ENCODE measurements at regions not wholly inside any gene's neighbourhood (a gene's known extent, or its start where the extent isn't known, plus 50 kb on each side); places are given as distances from the start of the nearest gene placed in this dataset.

DNA sequence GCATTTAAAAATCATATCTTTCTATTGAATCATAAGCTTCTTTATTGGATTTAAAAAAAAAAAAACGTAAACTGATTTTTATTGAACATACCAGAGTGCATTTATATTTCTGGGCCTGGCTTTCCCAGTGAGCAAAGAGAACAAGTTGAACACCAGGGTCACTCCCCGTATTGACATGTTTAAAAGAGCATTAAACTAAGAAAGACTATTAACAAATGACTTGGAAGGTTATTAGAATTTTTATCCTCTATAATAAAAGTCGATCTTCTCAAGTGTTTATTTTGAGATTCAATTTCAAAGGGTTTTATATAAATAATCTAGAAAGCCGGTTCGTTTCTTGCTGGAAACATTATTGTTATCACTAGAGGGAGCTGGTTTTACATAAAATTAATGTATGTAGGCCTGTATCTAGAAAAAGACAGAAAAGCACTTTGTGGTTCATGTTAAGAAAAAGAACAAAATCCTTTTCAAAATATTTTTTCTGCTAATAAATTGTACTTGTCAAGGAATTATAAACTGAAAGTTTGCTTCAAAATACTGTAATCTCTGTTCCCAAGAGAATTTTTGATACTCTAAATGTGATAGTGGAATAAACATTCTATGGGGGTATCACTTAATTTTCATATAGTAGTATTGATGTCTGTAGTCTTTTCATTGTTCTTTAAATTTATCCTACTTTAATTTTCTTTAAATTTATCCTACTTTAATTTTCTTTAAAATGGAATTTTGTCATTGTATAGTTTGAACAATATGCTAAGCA lies 321.8 kb upstream of the MME start:
- no peaks in the 10 kb centered on the region for H3K4me1 ChIP-seq (ENCODE audit: control insufficient read depth in 3 of 3, insufficient read depth in 2 of 3, low read depth in 1 of 3, low read length in 2 of 3)
- no peaks in the 10 kb centered on the region for H3K27me3 ChIP-seq (ENCODE audit: control insufficient read depth in 3 of 3, insufficient read depth in 3 of 3, low read length in 3 of 3)
- no peaks in the 10 kb centered on the region for H3K9me3 ChIP-seq (ENCODE audit: control insufficient read depth in 2 of 2, insufficient read depth in 1 of 2, low read depth in 1 of 2, low read length in 1 of 2)
- no peak overlapping the region for H3K27ac ChIP-seq (ENCODE audit: low read depth in 1 of 3, low read length in 2 of 3)
- 10 to 23% (median 18%) methylated on average over 5 of the region's 5 CpGs for WGBS, 3 donors
- H3K36me3 ChIP-seq (ENCODE audit: control insufficient read depth in 3 of 3, insufficient read depth in 2 of 3, low read depth in 1 of 3, low read length in 3 of 3): no peaks in the 10 kb centered on the region
- H3K4me3 ChIP-seq (ENCODE audit: low read depth in 1 of 3, low read length in 3 of 3): no peak overlapping the region
- DNase-seq: peak; percentile 9 to 15
- peak; percentile 81 for FAIRE-seq

DNA sequence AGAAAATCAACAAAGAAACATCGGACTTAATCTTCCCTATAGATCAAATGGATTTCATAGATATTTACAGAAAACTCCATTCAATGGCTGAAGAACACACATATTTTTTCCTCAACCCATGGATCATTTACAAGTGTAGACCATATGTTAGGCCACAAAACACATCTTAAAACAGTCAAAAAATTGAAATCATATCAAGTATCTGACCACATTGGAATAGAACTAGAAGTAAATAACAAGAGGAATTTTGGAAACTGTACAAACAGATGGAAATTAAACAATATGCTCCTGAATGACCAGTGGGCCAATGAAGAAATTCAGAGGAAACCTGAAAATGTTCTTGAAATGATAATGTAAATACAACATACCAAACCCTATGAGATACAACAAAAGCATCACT lies 323.1 kb upstream of the GPR149 start:
- DNase-seq (no peak), FAIRE-seq (no peak)
- WGBS, 3 donors: 57 to 67% (median 61%) methylated on average over 1 of the region's 1 CpG

DNA sequence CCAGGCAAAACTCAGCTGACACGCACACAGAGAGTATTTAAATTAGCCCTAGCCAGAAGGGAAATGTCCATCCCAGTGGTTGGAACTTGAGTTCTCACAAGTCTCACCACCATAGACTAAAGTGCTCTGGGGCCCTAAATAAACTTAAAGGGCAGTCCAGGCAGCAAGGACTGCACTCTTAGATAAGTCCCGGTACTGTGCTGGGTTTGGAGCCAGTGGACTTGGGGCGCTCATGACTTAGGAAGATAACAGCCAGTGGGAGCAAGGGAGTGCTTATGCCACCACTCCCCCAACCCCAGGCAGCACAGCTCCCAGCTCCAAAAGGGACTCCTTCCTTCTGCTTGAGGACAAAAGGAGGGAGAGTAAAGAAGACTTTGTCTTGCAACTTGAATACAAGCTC lies 319.5 kb upstream of the GPR149 start:
- Histone ChIP-seq H3K27me3 (ENCODE audit: control insufficient read depth in 3 of 3, insufficient read depth in 3 of 3, low read length in 3 of 3) (no peaks in the 10 kb centered on the region), H3K4me3 (ENCODE audit: low read depth in 1 of 3, low read length in 3 of 3) (no peak overlapping the region), H3K27ac (ENCODE audit: low read depth in 1 of 3, low read length in 2 of 3) (no peak overlapping the region), H3K4me1 (ENCODE audit: control insufficient read depth in 3 of 3, insufficient read depth in 2 of 3, low read depth in 1 of 3, low read length in 2 of 3) (no peaks in the 10 kb centered on the region), H3K9me3 (ENCODE audit: control insufficient read depth in 2 of 2, insufficient read depth in 1 of 2, low read depth in 1 of 2, low read length in 1 of 2) (peaks cover 0 to 10% of the 10 kb centered on the region in 2 donors), H3K36me3 (ENCODE audit: control insufficient read depth in 3 of 3, insufficient read depth in 2 of 3, low read depth in 1 of 3, low read length in 3 of 3) (no peaks in the 10 kb centered on the region)
- DNase-seq: no peak
- no peak for FAIRE-seq
- 75 to 91% (median 86%) methylated on average over 3 of the region's 3 CpGs for WGBS, 3 donors

More for the DNA sequence above, 323.1 kb upstream of the GPR149 start:
- Histone ChIP-seq H3K4me1 (ENCODE audit: control insufficient read depth in 3 of 3, insufficient read depth in 2 of 3, low read depth in 1 of 3, low read length in 2 of 3) (no peaks in the 10 kb centered on the region), H3K27me3 (ENCODE audit: control insufficient read depth in 3 of 3, insufficient read depth in 3 of 3, low read length in 3 of 3) (no peaks in the 10 kb centered on the region), H3K9me3 (ENCODE audit: control insufficient read depth in 2 of 2, insufficient read depth in 1 of 2, low read depth in 1 of 2, low read length in 1 of 2) (peaks cover 0 to 10% of the 10 kb centered on the region in 2 donors), H3K36me3 (ENCODE audit: control insufficient read depth in 3 of 3, insufficient read depth in 2 of 3, low read depth in 1 of 3, low read length in 3 of 3) (no peaks in the 10 kb centered on the region), H3K27ac (ENCODE audit: low read depth in 1 of 3, low read length in 2 of 3) (no peak overlapping the region), H3K4me3 (ENCODE audit: low read depth in 1 of 3, low read length in 3 of 3) (no peak overlapping the region)

DNA sequence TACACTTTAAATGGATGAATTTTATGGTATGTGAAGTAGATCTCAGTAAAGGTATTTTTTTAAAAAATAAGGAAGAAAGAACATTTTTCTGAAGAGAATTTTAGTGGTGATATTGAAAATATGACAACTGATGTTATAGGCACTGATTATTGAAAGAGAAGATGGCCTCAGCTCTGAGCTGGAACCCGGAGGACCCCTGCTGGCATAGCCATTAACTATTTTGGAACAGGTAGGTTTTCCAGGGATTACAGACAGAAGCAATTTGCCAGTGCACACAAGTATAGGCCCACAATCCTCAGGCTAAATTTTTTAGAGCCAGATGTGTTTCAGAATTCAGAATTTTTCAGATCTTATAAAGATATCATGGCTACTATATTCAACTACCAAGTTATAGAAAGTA lies 315.9 kb upstream of the GPR149 start:
- WGBS, 3 donors: 19 to 38% (median 30%) methylated on average over 1 of the region's 1 CpG
- Histone ChIP-seq H3K4me1 (ENCODE audit: control insufficient read depth in 3 of 3, insufficient read depth in 2 of 3, low read depth in 1 of 3, low read length in 2 of 3) (no peaks in the 10 kb centered on the region), H3K27me3 (ENCODE audit: control insufficient read depth in 3 of 3, insufficient read depth in 3 of 3, low read length in 3 of 3) (no peaks in the 10 kb centered on the region), H3K27ac (ENCODE audit: low read depth in 1 of 3, low read length in 2 of 3) (no peak overlapping the region), H3K36me3 (ENCODE audit: control insufficient read depth in 3 of 3, insufficient read depth in 2 of 3, low read depth in 1 of 3, low read length in 3 of 3) (no peaks in the 10 kb centered on the region), H3K4me3 (ENCODE audit: low read depth in 1 of 3, low read length in 3 of 3) (no peak overlapping the region), H3K9me3 (ENCODE audit: control insufficient read depth in 2 of 2, insufficient read depth in 1 of 2, low read depth in 1 of 2, low read length in 1 of 2) (peaks cover 0 to 10% of the 10 kb centered on the region in 2 donors)
- DNase-seq (peak in 1 of 2 donors; percentile 5), FAIRE-seq (no peak)

DNA sequence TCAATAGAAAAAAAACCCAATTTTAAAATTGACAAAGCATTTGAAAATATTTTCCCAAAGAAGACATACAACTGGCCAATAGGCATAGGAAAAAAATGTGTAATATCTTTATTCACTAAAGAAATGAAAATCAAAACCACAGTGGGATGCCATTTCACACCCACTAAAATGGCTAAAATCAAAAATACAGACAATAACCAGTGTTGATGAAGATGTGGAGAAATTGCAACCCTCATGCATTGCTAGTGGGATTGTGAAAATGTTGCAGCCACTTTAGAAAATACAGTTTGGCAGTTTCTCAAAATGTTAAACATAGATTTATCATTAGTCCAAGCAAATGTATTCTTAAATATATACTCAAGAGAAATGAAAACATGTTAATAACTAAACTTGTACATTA lies 315.1 kb upstream of the GPR149 start:
- H3K9me3 ChIP-seq (ENCODE audit: control insufficient read depth in 2 of 2, insufficient read depth in 1 of 2, low read depth in 1 of 2, low read length in 1 of 2): peaks cover 0 to 8% of the 10 kb centered on the region in 2 donors
- H3K4me1 ChIP-seq (ENCODE audit: control insufficient read depth in 3 of 3, insufficient read depth in 2 of 3, low read depth in 1 of 3, low read length in 2 of 3): no peaks in the 10 kb centered on the region
- DNase-seq (no peak), FAIRE-seq (no peak)
- no peak overlapping the region for H3K4me3 ChIP-seq (ENCODE audit: low read depth in 1 of 3, low read length in 3 of 3)
- no peaks in the 10 kb centered on the region for H3K27me3 ChIP-seq (ENCODE audit: control insufficient read depth in 3 of 3, insufficient read depth in 3 of 3, low read length in 3 of 3)
- H3K36me3 ChIP-seq (ENCODE audit: control insufficient read depth in 3 of 3, insufficient read depth in 2 of 3, low read depth in 1 of 3, low read length in 3 of 3): no peaks in the 10 kb centered on the region
- H3K27ac ChIP-seq (ENCODE audit: low read depth in 1 of 3, low read length in 2 of 3): no peak overlapping the region

DNA sequence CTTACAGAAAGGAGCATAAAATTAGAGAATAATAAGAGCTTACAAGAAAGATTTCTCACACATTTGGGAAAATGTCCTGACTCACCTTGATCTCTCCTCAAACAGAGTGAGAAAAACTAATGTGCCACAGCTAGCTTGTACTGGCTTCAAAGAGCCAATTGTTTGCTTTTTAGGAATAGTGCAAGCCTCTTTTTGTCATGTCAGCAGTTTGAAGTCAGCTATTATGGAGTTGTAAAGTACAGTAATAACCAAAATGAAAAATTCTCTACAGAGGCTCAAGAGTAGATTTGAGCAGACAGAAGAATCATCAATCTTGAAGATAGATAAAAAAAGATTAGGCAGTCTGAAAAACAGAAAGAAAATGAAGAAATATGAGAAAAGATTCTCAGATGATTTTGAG lies 313.4 kb upstream of the GPR149 start:
- H3K4me3 ChIP-seq (ENCODE audit: low read depth in 1 of 3, low read length in 3 of 3): no peak overlapping the region
- FAIRE-seq (no peak), DNase-seq (no peak)
- H3K27me3 ChIP-seq (ENCODE audit: control insufficient read depth in 3 of 3, insufficient read depth in 3 of 3, low read length in 3 of 3): no peaks in the 10 kb centered on the region
- no peak overlapping the region for H3K27ac ChIP-seq (ENCODE audit: low read depth in 1 of 3, low read length in 2 of 3)
- H3K4me1 ChIP-seq (ENCODE audit: control insufficient read depth in 3 of 3, insufficient read depth in 2 of 3, low read depth in 1 of 3, low read length in 2 of 3): no peaks in the 10 kb centered on the region
- H3K9me3 ChIP-seq (ENCODE audit: control insufficient read depth in 2 of 2, insufficient read depth in 1 of 2, low read depth in 1 of 2, low read length in 1 of 2): no peaks in the 10 kb centered on the region
- no peaks in the 10 kb centered on the region for H3K36me3 ChIP-seq (ENCODE audit: control insufficient read depth in 3 of 3, insufficient read depth in 2 of 3, low read depth in 1 of 3, low read length in 3 of 3)

DNA sequence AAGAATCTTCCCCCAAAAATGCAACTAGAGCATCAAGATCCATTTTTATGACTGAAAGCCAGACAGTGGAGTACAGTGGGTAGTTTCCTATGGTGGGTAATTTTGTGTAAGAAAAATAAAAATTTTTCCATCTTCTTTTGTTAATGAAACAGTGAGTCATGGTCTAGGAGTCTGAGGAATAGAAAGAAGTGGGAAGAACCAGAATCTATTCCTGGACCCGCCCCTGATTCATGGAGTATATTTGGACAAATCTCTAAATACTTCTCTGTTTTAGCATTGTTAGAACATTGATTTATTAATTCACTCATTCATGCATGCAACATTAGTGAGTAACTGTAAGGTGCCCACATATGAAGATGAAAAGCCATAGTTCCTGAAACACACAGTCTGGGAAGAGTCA lies 304.5 kb upstream of the GPR149 start:
- FAIRE-seq: no peak
- Histone ChIP-seq H3K4me1 (ENCODE audit: control insufficient read depth in 3 of 3, insufficient read depth in 2 of 3, low read depth in 1 of 3, low read length in 2 of 3) (no peaks in the 10 kb centered on the region), H3K36me3 (ENCODE audit: control insufficient read depth in 3 of 3, insufficient read depth in 2 of 3, low read depth in 1 of 3, low read length in 3 of 3) (no peaks in the 10 kb centered on the region), H3K4me3 (ENCODE audit: low read depth in 1 of 3, low read length in 3 of 3) (no peak overlapping the region), H3K27ac (ENCODE audit: low read depth in 1 of 3, low read length in 2 of 3) (no peak overlapping the region), H3K9me3 (ENCODE audit: control insufficient read depth in 2 of 2, insufficient read depth in 1 of 2, low read depth in 1 of 2, low read length in 1 of 2) (no peaks in the 10 kb centered on the region), H3K27me3 (ENCODE audit: control insufficient read depth in 3 of 3, insufficient read depth in 3 of 3, low read length in 3 of 3) (no peaks in the 10 kb centered on the region)
- WGBS, 3 donors: 88 to 91% (median 89%) methylated on average over 1 of the region's 1 CpG
- no peak for DNase-seq

DNA sequence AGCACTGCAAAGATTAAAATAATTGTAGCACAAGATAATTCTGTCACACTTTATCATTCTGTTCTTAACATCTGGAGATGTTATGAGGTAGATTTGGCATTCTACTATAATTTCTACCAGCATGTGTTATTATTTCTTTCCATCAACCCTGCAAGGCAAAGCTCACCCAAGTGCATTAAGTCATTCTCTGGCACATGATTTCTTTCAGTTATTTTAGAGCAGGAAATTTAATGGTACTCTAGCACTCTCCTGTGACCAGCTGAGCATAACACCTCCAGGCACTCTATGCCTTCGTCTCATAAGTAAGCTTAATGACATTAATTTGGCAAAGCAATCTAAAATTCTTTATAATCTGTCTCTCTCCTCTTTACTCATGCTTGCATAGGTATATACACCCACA lies 300.2 kb upstream of the GPR149 start:
- H3K9me3 ChIP-seq (ENCODE audit: control insufficient read depth in 2 of 2, insufficient read depth in 1 of 2, low read depth in 1 of 2, low read length in 1 of 2): no peaks in the 10 kb centered on the region
- FAIRE-seq: no peak
- H3K36me3 ChIP-seq (ENCODE audit: control insufficient read depth in 3 of 3, insufficient read depth in 2 of 3, low read depth in 1 of 3, low read length in 3 of 3): no peaks in the 10 kb centered on the region
- H3K27me3 ChIP-seq (ENCODE audit: control insufficient read depth in 3 of 3, insufficient read depth in 3 of 3, low read length in 3 of 3): no peaks in the 10 kb centered on the region
- WGBS, 3 donors: 18 to 57% (median 34%) methylated on average over 1 of the region's 1 CpG
- no peak overlapping the region for H3K4me3 ChIP-seq (ENCODE audit: low read depth in 1 of 3, low read length in 3 of 3)
- no peak overlapping the region for H3K27ac ChIP-seq (ENCODE audit: low read depth in 1 of 3, low read length in 2 of 3)
- H3K4me1 ChIP-seq (ENCODE audit: control insufficient read depth in 3 of 3, insufficient read depth in 2 of 3, low read depth in 1 of 3, low read length in 2 of 3): no peaks in the 10 kb centered on the region
- DNase-seq: peak; percentile 4 to 14

DNA sequence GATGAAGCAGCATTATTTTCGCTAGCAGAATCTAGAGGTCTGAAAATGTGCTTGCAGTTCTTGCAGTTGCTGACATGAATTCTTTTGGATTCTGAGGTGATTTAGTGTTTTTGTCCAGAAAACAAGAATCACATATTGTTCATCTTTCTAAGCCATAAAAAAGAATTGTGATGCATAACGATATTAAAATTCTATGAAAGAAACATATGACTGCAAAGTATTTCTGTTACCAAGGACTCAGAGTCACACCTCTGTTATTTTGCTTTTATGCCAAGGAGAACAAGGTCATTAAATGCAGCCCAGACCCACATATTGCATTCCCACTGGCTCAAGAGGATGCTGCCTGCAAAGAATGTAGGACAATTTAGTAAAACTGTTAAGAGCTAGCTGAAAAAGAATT lies 299.8 kb upstream of the GPR149 start:
- 83 to 88% (median 87%) methylated on average over 2 of the region's 2 CpGs for WGBS, 3 donors
- H3K27ac ChIP-seq (ENCODE audit: low read depth in 1 of 3, low read length in 2 of 3): no peak overlapping the region
- no peak overlapping the region for H3K4me3 ChIP-seq (ENCODE audit: low read depth in 1 of 3, low read length in 3 of 3)
- H3K27me3 ChIP-seq (ENCODE audit: control insufficient read depth in 3 of 3, insufficient read depth in 3 of 3, low read length in 3 of 3): no peaks in the 10 kb centered on the region
- H3K4me1 ChIP-seq (ENCODE audit: control insufficient read depth in 3 of 3, insufficient read depth in 2 of 3, low read depth in 1 of 3, low read length in 2 of 3): no peaks in the 10 kb centered on the region
- no peaks in the 10 kb centered on the region for H3K36me3 ChIP-seq (ENCODE audit: control insufficient read depth in 3 of 3, insufficient read depth in 2 of 3, low read depth in 1 of 3, low read length in 3 of 3)
- DNase-seq: no peak
- no peak for FAIRE-seq
- H3K9me3 ChIP-seq (ENCODE audit: control insufficient read depth in 2 of 2, insufficient read depth in 1 of 2, low read depth in 1 of 2, low read length in 1 of 2): no peaks in the 10 kb centered on the region

All from small intestine (tissue), 7 donors.